CD4-positive, alpha-beta T cell treated with Interferon gamma for 1 hour (primary cell): ENCODE measurements at regions not wholly inside any gene's neighbourhood (a gene's known extent, or its start where the extent isn't known, plus 50 kb on each side); places are given as distances from the start of the nearest gene placed in this dataset.
"Not testable (repeated sequence)": the region's sequence is repeated elsewhere in the genome, so short reads cannot be mapped to it uniquely, and the experiment has no call there.

Experiments
- DNase-seq: peaks from one replicate; pipeline ENCODE4 v3.0.0-alpha.2; 2020

DNA sequence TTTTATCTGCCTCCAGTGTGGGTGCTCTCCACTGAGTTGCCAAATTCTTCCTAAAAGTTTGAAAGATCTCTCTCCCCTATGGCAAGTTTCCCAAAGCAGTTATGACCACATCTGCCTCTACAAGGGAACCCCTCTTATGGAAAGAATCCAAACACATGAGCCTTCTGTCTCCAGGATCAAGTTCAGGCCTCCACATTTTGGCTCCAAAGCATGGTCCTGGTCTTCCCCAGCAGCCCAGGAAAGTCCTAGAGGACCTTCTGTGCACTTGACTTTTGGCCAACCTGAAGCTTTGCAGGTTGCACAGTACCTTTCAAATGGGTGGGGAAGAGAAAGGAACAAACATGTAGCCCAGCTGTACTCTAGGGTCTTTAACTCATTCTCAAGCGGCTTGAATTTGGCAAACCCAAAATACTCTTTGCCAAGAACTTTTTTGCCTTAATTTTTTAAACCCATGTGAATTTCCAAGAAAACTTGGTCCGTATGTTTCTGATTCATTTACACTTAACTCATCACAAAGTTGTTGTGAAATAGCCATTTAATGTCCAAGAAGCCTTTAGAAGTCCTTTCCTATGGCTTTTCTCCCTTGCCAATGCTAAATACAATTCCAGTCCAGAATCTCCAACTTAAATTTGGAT is 240.1 kb upstream of the TBX18 start:
- no peak for DNase-seq

DNA sequence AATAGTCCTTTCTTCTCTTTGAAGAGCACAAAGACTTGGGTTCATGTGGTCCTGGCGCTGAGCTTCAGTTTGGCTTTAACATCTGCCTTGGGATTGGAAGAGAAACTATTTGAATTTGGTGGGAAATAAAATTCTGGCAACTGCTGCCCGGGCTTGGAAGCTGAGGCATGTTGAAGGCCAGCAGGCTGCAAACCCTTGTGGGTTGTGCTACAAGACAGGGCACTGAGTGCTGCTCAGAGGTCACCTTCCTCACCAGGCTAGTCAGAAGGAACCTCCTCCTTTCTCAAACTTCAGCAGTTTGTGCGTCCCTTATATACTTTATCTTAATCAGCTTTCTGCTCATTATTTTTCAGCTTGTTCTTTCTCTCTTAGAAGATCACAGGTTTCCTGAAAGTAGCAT is 238.4 kb upstream of the TBX18 start:
- DNase-seq = no peak

DNA sequence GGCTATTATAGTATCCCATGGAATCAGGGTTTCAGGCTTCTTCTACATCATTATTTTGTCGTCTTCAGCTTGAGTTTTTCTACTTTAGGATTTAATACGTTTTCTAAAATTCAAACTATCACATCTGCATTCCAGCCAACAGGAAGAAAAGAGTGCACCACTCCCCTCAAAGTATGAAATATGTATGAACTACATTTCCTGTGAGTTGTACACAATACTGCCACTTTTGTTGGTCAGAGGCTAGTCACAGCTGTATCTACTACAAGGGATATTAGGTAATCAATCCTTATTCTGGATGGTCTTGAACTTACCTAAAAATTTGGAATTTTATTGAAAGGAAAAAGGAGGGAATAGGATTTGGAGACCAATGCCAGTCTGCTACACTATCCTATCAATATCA is 235.6 kb upstream of the TBX18 start:
- DNase-seq = no peak

DNA sequence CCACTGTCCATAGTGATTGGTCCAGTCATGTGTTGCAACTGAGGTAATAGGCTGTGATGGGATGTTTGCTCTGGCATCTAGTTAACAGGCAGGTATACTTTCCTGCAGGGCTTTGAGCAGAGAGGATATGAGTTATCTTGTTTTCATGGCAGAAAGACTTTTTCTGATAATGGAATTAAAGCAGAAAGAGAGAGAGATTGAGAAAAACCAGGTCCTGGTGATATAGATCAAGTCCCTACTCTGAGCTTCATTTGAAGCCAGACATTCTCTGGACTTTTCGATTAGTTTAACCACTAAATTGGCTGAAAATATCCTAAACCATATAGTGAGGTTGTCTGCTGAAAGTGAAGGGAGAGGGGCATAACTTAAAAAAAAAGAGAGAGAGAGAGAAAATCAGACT is 233.8 kb upstream of the TBX18 start:
- DNase-seq = no peak

DNA sequence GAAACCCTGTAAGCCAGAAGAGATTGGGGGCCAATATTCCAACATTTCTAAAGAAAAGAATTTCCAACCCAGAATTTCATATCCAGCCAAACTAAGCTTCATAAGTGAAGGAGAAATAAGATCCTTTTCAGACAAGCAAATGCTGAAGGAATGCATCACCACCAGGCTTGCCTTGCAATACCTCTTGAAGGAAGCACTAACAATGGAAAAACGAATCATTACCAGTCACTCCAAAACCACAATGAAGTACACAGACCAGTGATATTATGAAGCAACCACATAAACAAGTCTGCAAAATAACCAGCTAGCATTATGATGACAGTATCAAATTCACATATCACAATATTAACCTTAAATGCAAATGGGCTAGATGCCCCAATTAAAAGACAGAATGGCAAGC is 224.4 kb upstream of the TBX18 start:
- not testable (repeated sequence) for DNase-seq

DNA sequence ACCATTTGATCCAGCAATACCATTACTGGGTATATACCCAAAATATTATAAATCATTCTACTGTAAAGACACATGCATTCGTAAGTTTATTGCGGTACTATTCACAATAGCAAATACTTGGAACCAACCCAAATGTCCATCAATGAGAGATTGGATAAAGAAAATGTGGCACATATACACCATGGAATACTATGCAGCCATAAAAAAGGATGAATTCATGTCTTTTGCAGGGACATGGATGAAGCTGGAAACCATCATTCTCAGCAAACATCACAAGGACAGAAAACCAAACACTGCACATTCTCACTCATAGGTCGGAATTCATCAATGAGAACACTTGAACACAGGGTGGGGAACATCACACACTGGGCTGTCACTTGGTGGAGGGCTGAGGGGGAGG is 221.1 kb upstream of the TBX18 start:
- not testable (repeated sequence) for DNase-seq

DNA sequence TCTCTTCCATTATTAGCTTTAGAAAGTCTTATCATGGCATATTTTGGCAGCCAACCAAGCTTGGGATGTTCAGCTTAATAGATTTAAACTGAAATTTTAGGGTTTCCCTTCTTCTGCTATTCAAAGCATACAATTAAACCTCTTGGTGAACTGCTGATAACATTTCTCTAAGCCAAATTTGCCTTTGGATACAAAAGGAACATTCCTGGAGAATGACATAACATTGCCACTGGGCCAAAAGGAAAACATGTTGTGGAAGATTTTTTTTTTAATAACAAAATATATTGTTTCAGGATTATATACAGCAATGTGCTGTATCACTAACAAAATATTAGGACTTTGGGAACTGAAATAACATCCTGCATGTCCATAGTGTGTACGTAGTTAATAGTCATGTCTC is 215.1 kb upstream of the TBX18 start:
- DNase-seq = no peak

DNA sequence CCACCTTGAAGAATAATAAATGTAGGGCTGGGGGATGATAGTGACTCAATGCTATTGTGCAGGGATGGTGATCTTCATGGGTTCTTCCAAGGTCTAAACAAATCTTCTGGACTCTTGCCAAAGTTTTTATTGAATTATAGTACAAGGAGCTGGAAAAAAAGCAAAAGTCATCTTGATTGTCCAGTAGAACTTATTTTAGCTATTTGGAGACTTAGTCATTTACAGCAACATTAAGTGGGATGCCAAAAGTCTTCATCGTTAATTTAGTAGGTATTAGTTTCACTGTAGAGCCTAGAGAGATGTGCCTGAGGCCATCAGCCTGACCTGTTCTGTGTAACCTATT is 212.9 kb upstream of the TBX18 start:
- no peak for DNase-seq

DNA sequence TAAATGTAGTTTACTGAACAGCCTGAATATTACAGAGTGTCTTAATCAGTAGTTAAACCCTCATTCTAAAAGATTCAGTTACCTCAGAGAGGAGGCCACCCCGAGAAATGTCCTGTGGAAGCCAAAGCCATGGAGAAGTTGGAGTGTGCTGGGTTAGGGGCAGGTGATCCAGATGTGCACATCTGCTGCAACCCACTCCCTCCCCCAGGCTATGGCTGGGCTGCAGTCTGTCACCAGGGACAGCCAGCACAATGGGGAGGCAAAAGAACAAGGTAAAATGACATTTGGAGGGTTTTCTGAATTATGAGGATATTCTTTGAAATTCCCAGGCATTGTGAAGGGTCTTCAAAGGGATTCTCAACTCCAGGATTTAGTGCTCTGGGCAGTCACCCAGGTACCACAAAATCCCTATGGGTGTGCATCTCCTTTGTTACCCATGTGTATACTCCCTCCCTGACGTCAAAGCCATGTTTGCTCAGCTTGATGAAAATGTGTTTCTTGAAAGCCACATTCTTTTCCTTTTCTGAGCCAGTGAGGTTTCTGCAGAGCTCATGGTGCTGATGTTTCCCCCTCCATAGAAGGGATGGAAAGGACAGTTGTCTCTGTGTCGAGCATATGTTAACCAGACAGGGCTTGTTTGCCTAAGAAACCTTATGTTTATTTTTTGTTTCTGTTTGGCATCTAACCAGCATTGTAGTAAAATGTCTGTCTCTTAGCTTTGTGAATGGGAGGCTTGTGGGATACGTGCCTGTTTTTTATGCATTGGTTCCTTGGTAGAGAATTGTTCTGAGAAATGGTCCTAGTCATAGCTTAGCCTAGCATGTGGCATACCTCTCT is 212.3 kb upstream of the TBX18 start:
- no peak for DNase-seq

DNA sequence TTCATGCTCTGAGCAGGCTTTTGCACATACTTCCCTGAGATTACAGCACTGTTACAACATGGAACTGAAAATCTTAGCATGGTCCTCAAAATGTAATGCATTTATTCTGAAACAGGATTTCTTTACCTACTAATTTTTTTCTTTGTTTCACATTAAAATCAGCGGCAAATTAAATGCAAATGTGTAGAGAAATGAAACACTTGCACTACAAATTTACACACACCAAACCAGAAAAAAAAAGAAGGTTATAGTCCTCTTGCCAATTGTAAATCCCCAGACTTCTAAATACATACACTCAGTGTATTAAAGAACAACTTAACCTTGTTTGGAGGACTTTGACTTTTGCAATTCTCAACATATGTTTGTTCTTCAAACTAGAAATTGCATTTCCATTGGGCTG is 210.9 kb upstream of the TBX18 start:
- DNase-seq = no peak

DNA sequence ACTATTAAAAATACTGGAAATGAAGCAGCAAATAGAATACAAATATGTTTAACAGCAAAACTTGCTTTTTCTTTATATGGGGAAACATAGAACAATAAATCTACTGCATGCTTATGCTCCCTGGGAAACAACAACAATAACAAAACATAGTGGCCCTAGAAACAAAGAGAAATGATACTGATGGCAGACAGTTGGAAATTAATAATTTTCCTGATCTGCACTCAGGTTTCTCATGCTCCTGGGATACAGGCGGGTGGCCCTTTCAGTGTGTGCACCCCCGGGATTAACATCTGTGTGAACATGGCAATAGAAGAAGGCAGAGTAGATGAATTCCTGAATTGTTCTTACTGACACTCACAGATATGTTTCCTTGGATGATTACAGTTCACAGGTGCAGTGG is 209.2 kb upstream of the TBX18 start:
- DNase-seq = no peak

DNA sequence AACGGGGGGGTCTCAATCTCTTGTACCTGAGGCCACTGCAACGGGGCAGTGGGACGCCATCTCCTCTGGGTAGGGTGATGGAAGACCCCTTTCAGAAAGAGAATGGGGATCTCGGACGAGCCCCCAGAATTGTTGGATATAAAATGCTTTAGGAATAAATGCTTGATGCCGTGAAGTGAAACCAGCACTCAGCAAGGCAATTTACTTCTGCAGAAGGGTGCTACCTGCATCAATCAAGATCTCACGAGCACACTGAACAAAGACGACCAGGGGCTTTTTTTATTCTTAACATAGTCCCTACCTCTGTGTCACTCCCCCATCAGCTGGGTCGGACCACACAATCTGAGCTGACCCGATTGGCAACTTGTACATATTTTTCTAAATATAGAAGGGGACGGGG is 203.6 kb upstream of the TBX18 start:
- no peak for DNase-seq

DNA sequence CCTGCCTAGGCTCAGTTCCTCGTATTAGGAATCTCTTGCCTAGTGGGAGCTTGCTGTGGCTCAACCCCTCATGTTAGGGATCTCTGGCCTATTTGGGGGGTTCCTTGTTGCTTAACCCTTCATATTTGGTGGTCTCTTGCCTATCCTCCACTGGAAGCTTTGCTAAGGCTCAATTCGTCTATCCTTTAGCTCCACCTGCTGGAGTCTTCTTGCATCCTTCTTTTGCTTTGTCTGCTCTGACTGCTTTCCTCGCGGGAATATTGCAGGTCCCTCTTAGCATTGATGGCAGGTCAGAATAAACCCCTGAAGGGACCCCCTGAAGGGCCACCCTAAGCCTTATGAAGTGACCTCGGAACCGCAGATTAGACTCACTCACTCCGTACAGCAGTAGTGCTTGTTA is 203.0 kb upstream of the TBX18 start:
- DNase-seq = no peak

DNA sequence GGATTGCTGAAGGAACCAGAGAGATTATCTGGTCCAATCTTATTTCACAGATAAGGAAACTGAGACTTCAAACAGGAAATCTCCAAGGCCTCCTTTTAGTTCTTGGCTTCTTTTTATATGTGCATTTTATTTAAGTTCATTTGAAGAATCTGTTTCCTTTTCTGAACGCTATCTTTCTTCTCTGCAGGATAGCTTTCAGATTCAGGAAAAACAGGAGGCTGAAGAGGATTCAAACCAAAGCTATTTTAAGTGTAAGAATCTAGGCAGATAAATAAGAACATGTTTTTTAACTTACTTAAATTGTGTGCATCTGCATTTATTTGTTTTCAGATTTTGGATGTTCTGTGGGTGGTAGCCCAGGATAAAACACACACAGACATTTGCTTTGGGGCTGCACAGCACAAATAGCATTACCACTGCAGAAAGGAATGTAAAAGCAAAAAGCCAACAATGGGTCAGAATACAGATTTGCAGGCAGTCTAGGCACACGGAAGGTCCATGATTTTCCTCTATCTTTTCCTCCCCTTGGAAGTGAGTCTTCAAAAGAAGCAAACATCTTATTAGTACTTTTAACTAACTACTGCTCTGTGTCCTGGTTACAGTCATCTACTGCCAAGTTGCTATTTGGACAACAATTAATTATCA is 188.8 kb upstream of the TBX18 start:
- DNase-seq = no peak

DNA sequence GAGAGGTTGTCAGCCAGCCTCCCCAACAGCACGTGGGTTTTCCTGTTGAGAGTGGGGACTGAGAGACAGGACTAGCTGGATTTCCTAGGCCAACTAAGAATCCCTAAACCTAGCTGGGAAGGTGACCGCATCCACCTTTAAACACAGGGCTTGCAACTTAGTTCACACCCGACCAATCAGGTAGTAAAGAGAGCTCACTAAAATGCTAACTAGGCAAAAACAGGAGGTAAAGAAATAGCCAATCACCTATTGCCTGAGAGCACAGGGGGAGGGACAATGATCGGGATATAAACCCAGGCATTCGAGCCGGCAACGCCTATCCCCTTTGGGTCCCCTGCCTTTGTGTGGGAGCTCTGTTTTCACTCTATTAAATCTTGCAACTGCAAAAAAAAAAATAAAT is 180.5 kb upstream of the TBX18 start:
- not testable (repeated sequence) for DNase-seq

DNA sequence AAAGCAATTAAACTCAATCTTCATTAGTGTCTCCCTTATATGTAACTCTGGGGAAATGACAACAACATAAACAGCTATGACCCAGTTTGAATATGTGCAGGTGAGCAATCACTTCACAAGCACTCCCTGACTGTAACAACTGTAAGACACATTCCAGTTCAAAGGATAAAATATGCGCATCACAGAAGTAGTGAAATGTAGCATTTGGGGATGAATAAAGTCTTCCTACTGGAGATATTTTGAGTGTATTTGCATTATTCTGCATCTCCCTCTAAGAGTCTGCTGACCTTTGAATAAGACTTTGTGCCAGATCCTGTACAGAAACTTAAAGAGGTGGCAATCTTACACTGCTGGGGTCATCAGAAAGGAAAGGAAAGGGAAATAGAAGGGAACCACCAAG is 179.5 kb upstream of the TBX18 start:
- no peak for DNase-seq

DNA sequence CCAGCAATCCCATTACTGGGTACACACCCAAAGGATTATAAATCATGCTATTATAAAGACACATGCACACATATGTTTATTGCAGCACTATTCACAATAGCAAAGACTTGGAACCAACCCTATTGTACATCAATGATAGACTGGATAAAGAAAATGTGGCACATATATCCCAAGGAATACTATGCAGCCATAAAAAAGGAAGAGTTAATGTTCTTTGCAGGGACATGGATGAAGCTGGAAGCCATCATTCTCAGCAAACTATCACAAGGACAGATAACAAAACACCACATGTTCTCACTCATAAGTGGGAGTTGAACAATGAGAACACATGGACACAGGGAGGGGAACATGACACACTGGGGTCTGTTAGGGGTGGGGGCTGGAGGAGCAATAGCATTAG is 177.2 kb upstream of the TBX18 start:
- not testable (repeated sequence) for DNase-seq

DNA sequence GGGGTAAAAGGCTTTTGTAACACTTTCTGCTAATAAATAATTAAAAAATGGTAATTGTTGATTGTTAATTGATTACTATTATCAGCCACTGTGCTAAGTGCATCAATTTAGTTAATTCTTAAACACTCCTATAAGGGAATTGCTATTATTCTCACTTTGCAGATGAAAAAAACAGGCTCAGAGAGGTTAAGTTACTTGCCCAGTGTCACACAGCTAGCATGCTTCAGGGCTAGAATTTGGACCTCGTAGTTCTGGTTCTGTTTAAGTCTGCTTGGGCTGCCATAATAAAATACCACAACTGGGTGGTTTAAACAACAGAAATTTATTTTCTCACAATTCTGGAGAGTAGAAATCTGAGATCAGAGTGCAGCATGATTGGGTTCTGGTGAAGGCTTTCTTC is 164.8 kb upstream of the TBX18 start:
- DNase-seq = no peak

DNA sequence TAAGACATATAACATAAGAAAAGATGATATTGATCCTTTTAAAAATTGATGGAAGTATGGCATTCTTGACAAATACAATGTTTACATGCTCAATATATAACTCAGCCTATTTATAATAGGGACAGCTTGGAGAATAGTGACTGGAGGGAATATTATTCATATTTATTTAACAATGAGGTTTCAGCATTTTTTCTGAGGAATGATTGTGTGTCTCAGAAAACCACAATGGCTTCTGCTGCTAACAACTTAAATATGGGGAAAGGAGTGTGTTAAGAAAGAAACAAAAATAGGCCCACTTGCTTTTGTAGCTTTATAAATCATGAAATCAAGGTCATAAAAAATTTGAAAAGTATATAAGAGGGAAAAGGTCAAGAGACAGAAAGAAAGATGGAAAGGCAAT is 163.2 kb upstream of the TBX18 start:
- DNase-seq = no peak

DNA sequence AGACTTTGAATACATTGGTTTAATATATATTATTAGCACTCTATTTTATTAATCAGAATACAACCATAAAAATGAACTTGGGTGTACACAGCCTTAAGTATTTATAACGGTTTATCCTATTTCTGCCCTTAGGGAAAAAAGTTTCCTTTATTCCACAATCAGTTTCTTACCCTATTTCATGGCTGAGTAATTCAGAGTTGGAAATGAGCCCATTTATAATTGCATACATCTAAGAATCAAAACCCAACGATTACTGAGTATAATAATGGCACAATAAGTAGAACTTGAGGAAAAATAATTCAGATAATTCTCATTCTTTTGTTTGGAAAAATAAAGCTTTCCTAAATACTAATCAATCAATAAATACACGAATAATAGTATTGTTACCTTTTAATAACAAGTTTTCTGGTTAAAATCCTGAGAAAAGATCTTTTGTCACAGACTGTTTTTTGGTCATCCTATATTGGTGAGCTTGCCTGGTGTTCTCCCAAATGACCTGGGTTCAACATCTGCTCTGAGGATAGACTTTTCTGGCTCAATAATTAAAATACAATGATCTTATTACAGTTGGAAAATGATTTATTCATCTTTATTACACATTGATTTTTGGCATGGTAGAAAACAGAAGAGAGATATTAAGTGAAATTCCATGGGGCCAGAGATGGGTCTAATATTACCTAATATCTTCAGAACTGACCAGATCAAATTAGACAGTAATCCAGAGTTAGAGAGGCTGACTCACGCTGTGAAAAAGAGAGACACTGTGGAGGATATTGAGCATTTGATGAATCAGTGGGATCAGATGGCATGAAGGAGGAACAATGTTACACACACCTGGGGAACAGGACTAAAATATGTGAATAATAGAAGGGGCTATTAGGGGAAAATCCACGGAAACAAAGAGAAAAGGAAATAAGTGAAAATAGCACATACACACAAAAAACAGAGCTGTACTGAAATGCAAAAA is 162.1 kb upstream of the TBX18 start:
- DNase-seq = no peak

DNA sequence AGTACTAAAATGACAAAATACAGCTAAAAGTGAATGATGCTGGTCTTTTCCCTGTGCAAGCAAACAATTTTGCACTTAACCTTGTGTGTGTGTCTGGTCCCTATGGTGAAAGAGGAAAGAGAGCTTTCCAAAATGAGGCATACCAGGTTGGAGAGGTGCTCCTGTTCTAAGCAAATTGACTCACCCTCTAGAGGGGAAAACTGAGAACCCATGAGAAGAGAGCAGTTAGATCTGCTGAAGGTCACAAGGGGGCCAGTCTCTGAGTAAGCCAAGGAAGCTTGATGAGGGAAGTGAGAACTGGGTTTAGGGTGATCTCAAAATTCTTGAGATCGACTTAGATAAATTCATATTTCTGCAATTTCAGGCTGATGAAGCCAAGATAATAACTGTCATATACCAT is 157.5 kb upstream of the TBX18 start:
- DNase-seq = no peak

DNA sequence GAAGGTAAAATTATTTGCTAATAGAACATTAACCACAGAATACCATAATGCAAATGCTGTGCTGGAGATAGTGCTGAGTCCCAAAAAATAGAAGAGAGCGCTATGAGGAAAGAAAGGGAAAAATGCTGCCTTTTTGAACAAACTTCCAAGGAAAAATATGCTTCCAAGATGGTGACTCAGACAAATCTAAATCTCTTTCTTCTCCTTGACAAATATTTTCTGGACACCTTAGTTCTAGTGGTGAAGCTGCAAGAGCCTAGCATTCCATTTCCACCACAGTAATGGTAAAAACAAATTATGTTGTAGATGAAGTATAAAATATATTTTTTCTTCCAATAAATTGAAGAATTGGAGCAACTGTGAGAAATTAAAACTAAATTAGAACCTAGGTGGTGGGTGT is 155.6 kb upstream of the TBX18 start:
- DNase-seq = no peak

DNA sequence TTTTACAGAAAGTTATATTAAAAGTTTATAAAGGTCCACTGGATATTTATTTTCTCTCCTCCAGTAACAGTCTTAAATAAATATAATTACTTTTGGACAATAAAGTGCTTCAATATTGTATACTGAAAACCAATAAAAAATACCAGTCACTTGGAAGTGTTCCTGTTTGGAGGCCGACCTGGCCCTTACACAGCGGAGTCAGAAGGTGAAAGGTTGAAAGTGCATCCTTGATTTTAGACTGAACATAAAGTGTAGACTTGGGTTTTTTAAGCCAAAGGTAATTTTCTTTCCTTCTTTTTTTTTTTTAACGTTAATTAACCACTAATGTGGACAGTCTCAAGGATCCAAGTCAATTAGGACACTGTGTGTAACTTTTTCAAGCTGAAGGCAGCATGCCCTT is 152.3 kb upstream of the TBX18 start:
- DNase-seq = no peak
